Activated gamma-delta T cell treated with anti-CD3 and anti-CD28 coated beads, Interleukin-2, amount 50 U/mL, for 16 hours (primary cell): ENCODE measurements at regions not wholly inside any gene's neighbourhood (a gene's known extent, or its start where the extent isn't known, plus 50 kb on each side); places are given as distances from the start of the nearest gene placed in this dataset.
"Not testable (repeated sequence)": the region's sequence is repeated elsewhere in the genome, so short reads cannot be mapped to it uniquely, and the experiment has no call there.

Experiments used
- DNase-seq: peaks from one replicate; pipeline ENCODE4 v3.0.0-alpha.2; 2020; ENCODE audit warnings: low read depth

DNA sequence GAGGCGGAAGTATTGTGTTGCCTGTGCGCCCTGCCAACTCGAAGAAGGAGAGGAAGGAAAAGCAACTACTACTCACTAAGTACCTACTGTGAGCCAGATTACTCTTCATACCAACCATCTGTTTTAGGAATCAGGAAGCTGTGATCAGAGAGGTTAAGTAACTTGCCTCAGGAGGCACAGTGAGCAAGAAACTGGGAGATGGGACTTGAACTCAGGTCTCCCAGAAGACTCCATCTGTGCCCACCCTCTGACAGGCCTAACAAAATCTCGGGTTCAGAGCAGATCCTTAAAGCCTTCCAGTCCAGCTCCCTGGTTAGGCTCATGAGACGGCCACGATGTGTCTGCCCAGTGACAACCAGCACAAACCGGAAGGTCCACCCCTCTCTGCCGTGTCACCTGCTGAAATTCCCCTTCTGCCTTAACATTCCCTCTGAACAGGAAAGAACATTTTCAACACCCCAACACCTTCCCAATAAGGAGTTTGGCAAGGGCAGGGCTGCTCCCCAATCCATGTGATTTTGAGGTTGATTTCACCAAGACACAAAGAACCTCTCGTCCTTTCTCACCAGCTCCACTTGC lies 230.1 kb downstream of the TOMM20 start:
- no peak for DNase-seq

DNA sequence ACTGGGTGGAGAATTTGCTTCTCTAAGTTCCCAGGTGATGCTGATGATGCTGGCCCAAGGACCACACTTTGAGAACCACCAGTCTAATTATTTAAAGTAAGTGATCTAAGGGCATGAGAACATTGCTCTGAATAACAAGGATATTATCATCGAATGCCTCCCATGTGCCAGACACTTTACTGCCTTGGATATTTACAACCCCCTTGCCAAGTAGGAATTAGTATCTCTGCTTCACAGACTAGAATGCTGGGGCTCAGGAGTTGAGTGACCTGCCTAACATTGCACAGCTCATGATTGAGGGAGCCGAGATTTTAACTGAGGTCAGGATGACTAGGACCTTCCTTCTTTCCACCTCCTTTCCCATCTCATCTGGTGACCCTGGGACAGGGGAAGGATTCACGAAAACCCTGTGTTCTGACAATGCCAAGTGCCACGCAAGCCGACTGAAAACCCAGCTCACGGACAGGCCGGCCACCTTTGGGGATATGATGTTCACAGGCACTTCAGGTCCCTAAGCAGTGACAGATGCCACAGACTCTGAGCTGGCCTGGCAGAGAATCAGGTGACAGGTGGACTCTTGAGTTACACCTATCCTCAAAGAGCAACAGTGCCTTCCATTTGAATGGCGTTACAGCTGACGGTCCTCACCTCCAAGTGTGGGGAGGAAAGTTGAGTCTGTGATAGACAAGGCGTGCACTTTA lies 230.7 kb downstream of the TOMM20 start:
- DNase-seq, result no peak

DNA sequence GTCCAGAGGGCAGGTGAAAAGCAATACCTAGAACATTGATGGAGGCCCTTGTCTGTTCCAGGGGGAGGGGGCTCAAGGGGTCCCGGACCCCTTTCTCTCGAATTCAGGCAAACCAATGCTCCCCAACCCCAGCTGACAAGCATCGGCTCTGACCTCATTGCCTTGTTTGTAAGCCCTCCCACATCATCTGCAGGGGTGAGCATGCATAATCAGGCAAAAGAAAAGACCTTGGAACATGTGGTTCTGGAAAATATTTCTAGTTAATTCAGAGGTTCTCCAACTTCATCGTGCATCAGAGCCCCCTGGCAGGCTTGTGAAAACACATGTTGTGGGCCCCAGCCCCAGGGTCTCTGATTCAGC lies 231.3 kb downstream of the TOMM20 start:
- DNase-seq, result no peak

DNA sequence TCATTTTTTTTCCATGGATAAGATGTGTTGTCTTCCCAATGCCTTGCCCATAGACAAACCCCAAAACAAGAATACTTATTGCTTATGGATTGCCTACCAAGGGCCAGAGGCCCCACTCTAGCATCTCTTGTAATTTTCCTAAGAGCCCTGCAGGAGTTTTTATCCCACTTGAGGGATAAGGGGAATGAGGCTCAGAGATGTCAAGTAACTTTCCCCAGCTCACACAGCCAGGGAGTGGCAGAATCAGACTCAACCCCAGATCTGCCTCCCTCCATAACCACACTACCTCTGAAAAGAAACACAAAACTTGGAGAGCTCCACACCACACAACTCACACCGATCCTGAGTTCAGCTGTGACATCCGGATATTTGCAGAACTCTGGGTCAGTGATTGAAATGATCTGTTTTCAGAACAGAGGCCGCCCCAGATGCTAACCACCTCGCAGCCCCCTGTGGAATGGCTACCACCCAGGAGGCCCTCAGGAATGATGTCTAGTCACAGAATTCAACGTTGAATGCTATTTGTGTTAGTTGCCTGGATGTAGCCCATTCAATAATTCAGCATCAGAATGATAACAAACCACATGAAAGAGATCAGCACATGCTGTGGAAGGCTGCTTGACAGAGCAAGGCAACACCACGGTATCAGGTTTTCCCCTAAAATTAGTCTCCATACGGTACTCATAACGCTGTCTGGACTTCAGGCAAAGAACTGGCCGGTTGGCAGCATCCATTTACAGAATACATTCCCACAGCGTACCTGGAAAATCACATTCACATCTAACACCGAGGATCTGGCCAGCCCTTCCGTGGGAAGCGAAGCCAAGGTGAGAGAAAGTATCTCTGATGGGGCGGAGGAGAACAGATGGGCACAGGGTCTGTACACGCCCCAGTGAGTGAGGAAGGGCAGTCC lies 231.9 kb downstream of the TOMM20 start:
- DNase-seq, result no peak

DNA sequence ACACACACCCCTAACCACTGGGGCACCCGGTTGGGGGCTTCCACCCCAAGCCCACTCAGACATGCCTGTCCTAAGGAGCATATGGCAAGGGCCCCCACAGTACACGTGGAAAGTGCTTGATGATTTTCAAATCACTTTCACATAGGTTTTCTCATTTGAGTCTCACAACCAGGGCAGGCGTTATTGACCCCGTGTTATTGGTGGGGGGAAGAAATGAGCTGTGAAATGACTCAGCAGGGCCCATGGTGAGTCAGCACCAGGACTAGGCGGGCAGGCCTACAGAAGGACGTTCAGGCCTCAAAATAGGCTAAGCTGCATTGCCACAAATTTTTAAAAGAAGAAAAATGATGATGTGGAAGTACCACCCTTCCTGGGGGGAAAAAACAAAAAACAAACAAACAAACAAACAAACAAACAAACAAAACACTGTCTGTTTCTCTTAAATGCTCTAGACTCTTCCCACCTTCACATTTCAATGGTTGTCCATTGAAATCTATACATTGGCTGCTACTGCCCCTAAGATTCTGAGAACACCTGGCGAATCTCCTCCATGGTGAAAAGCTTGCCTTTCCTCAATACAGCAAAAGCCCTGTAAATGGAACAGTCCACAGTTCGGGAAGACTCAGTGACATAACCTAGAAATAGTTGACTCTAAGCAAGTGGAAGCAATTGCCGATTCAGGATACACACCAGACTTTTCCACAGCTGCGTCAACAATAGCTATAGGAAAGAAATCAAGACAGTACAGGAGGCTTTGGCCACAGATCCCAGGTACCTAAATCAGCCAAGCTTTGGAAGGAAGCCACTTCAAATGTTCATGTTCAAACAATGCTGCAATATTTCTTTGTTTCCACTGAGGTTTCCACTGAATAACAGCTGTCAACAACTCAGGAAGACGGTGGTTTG lies 234.7 kb downstream of the TOMM20 start:
- DNase-seq, result peak; percentile 22

DNA sequence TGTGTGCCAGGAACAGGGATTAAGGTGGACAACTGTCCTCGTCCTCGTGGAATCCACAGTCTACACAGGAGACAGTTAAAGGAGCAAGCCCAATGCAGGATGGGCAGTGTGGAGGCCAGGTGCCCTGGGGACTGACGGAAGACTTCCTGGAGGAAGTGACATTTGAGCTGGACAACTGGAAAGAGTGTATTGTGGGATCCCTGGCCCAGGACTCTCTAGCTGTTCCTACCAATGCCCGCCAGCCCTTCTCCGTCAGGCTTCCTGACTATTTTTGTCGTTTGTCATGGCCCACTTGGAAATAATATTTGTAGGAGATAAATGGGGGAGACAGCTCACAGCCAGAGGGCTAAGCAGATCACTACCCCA lies 235.3 kb downstream of the TOMM20 start:
- no peak for DNase-seq

DNA sequence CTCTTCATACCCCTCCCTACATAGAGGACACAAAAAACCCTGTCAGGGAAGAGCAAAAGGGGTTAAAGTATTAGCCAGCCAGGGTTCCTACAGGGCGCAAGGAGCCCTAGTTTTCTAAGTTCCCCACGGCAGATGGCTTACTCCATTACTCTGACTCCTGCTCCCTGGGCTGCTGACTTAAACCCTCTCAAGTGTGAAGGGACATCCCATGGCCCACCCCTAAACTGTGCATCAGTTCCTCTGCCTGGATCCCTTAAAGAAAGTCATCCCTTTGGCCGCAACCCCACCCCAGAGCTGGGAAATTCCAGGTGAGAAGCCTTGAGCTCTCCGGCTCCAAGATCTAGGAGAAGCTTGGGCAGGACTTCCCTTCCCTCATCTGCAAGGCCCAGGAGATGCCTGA lies 236.0 kb downstream of the TOMM20 start:
- DNase-seq, result no peak

DNA sequence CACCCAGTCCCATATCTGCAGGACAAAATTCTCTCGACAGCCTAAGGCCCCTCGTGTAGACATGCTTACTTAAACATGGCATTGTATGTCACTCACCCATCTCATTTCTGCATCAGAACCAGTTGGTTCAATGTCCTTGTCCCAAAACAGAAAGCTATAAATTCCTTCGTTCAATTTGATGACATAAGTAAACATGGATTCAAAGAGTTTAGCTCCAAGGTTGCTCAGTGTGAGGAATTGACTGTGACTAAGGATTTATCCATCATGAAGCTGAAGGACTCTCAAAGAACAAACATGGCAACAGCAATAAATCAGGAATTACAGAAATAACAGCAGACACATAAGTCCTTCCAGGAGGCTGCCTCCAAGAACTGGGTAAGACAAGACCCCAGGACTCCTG lies 237.2 kb downstream of the TOMM20 start:
- no peak for DNase-seq

DNA sequence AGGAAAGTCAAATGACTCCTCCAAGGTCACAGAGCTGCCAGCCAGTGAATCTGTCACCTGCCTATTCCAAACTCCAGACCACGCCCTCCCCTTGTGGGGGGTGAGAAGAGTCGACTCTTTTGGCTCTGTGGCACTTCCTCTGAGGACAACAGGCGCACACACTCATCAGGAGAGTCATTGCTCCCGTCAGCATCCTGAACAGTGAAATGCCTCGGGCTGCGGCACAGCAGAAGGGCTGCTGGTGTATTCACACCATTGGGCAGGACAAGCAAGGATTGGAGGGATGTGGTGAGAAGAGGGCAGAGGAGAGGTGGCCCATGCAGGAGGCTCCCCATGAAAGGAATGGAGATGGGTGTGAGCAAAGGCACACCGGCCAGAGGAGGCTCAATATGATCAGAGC lies 239.0 kb downstream of the TOMM20 start:
- DNase-seq, result no peak

DNA sequence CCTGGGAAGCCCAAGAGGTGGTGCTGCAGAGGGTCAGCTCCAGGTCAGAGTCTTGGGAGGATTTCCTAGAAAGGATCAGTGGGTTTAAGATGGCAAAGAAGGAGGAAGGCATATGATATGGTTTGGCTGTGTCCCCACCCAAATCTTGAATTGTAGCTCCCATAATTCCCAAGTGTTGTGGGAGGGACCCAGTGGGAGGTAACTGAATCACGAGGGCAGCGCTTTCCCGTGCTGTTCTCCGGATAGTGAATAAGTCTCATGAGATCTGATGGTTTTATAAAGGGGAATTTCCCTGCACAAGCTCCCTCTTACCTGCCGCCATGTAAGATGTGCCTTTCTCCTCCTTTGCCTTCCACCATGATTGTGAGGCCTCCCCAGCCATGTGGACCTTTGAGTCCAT lies 240.4 kb downstream of the TOMM20 start:
- not testable (repeated sequence) for DNase-seq

DNA sequence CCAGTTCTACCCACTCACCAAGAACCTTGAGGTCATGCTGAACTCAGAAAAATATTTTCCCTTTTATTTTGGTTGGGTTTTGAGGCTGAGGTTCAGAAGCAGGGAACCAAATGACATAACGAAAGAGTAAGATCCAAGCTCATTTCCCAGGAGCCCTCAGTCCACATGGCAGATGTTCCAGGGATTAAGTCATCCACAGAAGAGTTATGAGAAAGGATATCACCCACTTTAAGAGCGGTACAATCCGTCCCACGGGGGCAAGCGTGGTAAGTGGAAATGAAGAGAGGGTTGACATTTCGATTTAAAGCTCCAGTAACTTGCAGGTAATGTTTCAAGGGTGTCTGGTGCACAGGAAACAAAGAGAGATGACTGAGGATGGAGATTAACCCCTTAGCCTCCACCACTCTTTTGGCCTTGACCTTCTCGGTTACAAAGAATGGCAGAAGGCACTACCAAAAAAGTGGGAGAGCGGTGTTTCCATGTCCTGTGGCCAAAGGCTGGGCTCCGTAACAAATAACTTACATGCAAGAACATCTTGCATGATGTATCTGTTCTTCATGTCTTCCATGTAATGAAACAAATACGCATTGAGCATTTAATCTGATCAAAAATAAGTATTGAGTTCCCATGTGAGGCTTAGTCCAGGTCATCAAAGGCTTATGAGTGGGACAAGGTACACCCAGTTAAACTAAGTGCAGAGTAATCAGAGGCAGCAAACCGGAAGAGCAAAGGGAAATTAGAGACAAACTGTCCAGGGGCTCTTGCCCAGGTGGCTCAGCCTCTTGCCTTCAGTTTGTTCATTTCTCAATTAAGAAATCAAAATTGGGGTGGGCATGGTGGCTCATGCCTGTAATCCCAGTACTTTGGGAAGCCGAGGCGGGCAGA lies 241.4 kb downstream of the TOMM20 start:
- no peak for DNase-seq

DNA sequence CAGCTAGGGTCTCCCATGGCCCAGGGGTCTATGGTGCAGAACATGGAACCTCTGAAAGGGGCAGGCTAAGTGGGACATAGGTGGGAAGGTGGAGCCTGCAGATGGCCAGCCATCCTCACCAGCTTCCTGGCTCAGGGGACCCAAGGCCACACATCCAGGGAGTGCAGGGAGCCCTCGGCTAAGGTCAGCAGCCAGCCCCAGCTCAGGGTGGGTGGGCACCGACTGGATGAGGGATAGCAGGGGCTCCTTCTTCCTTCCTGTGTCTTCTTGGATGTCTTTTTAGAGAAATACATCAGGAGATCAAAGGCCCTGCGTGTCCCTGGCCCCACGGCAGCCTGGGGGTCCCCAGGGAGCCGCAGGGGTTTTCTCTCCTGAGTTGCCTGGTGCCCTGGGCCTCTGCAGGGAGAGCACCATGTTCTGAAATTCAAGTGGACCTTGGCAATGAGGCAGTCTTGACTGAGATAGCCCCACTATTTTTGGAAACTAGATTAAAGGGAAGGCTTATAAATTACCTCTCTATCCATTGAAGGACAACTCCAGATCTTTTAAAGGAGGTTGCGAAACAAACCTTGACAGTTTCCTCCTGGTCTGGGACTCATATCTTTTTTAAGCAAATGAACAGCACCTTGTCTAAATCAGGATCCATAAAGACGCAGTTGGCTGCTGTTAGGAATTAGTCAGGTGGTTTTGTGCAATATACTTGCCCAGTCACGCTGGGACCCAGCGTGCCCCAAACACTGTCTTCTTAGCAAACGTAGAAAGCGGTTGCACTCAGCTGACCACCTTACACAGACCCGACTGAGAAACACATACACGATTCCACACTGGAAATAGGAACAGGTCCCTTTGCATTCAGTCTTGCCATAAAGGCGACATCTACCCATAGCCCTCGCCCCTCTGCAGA lies 242.3 kb downstream of the TOMM20 start:
- DNase-seq, result no peak

DNA sequence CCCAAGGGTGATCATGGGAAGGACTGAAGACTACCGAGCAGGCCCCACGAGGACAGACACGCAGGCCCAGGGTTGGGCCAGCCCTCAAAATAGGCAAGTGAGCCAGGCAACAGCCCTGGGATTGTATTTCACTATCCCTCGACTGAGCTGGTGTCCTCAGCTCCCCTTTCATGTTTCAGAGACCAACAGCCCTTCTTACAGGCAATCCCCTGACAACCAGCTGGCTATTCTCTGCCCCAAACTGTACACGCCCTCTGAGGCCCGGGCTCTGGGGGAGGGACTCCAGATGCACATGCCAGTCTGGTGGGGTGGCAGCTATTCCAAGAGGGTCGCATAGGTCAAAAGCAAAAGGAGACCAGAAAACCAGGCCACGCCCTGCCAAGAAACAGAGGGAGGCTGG lies 243.0 kb downstream of the TOMM20 start:
- no peak for DNase-seq

DNA sequence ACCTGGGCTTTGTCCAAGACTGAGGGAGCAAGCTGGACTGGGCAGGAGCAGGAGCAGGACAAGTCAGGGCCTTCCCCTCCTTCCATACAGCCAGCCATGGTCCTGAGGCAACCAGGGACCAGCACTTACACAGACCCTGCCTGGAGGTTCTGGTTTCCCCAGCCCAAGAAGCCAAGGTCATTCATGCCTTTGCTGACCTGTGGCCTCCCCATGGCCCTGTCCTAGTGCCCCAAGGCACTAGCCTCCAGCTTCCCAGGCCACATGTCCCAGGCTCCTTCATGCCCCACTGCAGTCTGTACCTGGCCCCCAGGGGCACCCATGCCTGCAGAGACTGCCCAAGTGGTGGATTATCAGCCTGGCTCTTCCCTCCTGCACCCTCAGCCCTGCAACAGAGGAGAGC lies 243.9 kb downstream of the TOMM20 start:
- DNase-seq, result no peak

DNA sequence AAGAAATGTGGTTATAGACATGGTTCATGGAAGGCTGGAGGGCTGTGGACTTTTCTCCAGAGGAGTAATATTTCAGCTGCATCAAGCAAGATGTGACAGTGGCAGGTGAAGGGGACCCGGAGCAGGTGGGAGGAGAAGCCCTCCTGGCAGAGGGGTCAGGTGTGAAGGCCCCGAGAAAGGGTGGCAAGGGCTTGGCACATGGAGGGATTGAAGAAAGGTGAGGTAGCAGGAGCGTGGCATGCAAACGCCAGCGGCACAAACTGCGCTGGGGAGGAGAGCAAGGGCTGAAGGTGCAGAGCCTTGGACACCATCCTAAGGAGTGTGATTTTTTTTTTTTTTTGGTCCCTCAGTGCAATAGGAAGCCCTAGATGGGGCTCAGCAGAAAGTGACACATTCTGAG lies 244.6 kb downstream of the TOMM20 start:
- DNase-seq, result no peak

DNA sequence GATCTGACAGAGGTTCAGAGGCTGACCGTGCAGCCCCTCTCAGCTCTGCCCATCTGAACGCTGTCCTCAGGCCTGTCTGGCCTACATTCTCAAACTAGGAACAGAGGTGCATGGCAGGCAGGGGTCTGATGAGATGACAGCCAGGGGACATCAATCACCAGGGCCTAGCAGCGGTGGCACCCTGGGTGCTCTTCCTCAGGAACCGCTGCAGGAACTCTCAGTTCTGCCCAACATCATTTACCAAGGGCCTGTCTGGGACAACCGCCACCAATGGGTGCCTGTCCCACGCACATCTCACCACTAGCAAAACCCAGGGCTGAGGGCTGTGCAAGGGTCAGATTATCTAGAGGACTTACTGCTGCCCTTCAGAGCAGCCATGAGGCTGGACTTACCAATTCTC lies 245.7 kb downstream of the TOMM20 start:
- DNase-seq, result no peak

DNA sequence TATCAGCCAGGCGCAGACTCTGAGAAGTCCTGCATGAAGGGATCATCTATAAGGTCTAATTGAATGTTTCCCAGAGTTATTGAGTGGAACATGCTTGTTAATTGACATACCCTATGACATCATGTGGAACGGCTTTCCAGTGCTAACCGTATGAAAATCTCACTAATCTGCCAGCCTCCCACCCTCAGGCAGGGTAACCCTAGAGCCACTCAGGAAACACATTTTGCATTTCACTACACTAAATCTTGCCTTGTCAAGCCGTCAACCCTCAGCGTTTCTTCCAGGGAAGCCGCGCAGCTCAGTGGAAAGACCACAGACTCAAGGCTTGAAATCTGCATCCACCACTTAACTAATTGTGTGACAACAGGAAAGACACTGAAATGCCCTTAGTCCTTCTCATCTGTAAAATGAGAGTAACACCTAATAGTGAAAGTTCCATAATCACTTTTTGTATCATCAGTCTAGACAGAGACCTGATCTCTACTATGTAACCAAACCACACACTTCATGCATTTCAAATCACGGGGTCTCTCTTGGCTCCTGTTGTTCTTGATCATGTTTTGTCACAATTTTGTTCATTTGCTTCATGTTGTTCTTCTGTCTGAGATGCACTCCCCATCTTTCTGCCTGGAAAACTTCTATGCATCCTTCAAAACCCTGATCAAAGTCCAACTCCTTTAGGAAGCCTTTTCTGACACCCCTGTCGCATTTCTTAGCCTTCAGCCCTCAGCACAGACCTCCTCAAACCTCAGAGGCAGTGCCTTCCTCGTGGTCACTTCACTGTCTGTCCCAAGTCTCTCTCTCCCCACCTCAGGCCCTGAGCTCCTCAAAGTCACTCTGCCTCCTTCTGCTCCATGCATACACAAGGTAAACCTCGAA lies 246.5 kb downstream of the TOMM20 start:
- DNase-seq, result no peak

DNA sequence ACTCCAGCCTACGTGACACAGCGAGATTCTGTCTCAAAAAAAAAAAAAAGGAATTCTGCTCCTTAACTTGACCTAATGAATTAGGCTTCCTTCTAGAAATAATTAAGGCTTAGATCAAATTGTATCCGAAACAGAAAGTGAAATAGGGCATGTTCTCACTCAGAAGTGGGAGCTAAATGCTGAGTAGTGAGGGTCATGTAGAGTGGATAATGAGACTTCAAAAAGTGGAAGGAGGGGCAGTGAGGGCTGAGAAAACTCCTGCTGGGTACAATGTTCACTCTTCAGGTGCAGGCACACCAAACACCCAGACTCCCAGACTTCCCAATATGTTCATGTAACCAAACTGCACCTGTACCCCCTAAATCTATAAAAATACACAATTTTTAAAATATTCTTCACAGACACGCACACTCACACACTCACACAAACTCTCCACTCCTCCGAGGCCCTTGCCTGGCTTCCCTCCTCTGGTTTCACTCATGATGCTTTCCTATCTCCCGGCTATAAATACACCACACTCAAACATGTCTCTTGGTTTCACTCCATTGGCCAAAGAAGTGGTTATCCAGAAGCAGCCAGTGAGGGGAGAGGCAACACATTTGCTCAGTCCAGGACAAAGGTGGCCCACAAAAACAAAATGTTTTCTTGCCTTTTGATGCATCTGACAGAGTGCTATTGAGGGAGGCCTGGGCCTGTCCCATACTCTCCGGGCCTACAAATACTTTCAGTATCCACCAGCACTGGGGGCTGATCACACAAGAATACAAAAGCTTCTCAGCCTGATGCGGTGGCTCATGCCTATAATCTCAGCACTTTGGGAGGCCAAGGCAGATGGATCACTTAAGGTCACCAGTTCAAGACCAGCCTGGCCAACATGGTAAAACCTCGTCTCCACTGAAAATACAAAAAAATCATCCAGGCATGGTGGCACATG lies 249.2 kb downstream of the TOMM20 start:
- no peak for DNase-seq
